ENCODE measurements at regions not wholly inside any gene's neighbourhood (a gene's known extent, or its start where the extent isn't known, plus 50 kb on each side); places are given as distances from the start of the nearest gene placed in this dataset.

DNA sequence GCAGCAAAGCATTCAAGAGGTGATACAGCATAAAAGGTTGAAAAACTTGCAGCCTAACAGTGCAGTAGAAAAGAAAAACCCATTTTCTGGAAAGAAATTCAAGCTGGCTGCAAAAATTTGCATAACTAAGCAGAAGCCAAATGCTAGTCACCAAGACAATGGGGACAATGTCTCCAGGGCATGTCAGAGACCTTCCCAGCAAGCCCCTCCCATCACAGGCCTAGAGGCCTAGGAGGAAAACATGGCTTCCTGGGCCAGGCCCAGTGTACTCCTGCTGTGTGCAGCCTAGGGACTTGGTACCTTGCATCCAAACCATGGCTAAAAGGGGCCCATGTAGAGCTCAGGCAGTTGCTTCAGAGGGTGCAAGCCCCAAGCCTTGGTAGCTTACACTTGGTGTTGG is 405.1 kb upstream of the CYRIA start:
- DNase-seq (ENCODE audit: low spot score) = no peak

DNA sequence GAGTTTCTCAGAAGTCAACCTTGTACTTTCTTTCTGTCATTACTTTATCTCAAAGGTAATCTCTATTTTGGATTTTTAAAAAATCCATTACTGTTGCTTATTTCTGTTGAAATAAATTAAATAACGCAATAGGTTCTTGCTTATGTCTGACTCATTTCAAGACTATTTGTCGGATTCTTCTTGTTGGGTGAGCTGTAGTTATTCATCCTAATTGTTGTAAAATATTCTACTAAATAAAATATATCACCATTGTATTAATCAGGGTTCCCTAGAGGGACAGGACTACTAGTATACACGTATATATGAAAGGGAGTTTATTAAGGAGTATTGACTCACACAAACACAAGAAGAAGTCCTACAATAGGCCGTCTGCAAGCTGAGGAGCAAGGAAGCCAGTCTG is 403.9 kb upstream of the CYRIA start:
- no peak for DNase-seq (ENCODE audit: low spot score)

DNA sequence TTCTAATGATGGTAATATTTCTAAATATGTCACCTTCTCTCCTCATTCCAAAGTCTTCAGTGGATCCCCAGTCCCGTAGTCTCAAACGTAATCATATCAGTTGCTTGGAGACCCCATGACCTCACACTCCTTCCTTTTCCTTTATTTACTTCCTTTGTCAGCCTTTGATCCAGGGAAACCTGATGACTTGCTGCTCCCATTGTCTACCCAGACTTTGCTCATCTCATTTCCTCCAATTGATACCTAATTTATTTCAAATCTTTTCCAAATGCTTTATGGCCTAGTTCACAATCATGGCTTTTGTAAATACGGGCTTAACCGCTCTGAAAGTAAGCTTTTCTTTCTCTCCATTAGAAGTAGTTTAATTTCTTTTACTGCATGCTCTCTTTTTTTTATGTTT is 402.4 kb upstream of the CYRIA start:
- no peak for DNase-seq (ENCODE audit: low spot score)

DNA sequence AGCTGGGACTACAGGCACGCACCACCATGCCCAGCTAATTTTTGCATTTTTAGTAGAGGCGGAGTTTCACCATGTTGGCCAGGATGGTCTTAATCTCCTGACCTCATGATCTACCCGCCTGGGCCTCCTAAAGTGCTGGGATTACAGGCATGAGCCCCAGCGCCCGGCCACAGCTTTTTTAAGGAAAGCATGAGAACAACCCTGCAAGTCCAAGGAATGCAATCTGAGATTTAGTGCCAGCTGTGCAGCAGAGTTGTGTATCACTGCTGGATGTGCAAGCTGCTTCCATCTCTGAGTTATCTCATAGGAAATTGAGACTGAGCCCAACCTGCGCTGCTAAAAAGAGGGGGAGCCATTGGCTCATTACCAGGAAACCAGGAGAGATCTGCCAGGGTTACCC is 399.9 kb upstream of the CYRIA start:
- DNase-seq (ENCODE audit: low spot score) = no peak

GRCh38 chr2:17061028-17061427 is 395.4 kb upstream of the CYRIA start:
- DNase-seq (ENCODE audit: low spot score) = no peak

DNA sequence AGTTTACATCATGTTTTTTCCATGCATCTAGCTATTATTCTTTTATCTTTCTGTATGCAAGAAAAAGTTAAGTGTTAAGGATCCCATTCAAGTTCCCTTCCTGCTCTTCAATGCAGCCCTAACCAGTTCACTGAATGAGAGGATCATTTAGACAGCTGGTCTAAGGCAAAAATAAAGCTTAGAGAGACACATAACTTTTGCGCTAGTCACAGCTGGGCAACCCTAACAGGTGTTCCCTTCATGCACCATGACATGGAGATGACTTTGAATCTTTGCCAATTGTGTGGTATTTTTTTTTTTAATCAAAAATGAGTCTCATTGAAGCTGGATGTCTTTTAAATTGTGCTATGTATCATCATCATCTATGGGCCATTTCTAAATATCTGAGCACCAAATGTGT is 393.8 kb upstream of the CYRIA start:
- DNase-seq (ENCODE audit: low spot score) = no peak

GRCh38 chr2:17058772-17059402 is 393.3 kb upstream of the CYRIA start:
- DNase-seq (ENCODE audit: low spot score) = no peak

DNA sequence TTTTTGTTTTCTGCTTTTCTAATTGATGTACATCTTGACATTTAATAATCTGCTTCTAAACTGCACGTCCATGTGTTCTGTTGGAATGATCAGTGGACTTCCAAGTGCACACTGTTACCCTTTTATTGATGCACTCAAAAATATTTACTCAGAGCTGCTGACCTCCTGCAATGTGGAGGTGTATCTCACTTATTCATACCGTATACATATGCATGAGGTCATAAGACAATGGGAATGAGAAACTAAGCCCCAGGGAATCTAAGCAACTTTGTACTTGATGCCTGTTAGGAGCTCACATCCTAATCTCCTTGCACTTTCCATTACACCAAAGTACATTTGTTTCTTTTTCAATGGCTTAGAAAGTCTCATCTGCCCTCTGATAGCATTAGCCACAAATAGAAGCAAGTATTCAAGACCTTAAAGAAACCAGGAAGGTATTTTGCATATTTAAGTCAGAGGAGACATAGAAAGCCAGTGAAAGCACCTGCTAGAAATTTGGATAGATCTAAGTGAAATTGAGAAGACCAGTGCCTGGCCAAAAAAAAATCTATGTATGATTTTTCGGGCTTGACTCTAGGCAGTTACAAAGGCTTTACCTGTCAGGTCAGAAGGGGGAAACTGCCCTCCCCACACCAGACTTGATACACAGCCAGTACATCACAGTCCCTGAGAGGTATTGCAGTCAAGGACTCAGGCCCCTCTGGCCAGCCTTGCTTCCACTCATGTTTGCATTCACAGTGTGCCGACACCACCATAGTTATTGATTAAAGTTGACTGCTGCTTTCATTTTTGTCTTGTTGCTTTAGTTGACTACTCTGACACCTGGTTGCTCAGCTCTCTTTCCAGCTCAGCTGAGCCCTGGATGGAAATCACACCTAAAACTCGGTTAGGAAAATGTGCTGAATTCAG is 391.7 kb upstream of the CYRIA start:
- no peak for DNase-seq (ENCODE audit: low spot score)

GRCh38 chr2:17056236-17056635 is 390.6 kb upstream of the CYRIA start:
- DNase-seq (ENCODE audit: low spot score) = no peak

GRCh38 chr2:17052001-17052400 is 386.4 kb upstream of the CYRIA start:
- DNase-seq (ENCODE audit: low spot score) = no peak

DNA sequence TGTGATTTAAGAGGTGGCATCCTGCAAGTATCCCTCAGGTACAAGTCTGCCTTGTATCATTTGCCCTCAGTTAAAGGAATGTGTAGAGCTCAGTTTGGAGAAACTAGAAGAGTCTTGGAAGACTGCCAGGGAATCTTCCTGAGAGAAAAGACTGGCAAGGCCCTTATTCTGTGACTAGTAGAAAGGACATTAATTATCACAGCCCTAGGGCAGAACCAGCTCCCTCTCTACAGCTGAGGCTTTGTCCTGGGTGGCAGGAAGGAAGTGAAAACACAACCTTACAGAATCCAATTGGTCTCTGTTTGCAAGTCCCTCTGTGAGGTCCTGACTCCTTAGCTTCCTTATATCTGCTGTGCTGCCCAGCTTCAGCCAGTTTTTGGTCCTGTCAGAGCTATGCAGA is 385.9 kb upstream of the CYRIA start:
- DNase-seq (ENCODE audit: low spot score) = no peak

- DNase-seq (ENCODE audit: low spot score) = no peak
Measured at GRCh38 chr2:17043173-17043572, 377.5 kb upstream of the CYRIA start.

DNA sequence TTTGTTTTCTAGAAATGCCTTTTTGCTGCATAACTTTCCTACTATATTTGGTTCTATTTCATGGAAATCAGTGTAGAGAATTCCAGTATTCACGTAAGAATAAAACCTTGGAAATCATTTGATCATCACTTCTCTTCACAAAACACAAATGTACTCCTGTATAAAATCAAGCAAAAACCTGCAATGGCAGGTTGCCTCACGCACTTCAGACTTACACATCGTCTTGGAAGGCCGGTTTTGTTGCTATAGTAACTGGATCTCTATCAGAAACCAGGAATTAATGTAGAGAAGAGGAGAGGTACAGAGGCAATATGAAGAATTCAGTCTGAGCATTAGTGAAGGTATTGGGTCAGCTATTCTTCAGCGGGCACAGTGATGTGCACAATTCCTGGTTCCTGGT is 370.7 kb upstream of the CYRIA start:
- DNase-seq (ENCODE audit: low spot score) = no peak

DNA sequence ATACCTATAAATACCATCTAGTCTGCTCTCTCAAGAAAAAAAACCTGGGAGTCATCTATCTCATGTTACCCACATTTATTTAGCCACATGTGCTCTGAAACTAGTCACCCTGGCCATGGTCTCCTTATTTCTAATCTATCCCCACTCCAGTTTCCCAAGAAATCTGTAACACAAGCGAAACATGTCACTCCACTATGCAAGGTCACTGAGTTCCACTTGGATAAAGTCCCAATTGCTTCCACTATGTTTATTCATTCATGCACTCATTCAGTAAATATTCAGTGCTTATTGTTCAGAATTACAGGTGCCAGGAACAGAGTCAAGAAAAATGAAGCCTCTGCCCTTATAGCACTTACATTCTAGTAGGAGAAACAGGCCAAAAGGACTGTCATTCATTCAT is 369.4 kb upstream of the CYRIA start:
- no peak for DNase-seq (ENCODE audit: low spot score)

DNA sequence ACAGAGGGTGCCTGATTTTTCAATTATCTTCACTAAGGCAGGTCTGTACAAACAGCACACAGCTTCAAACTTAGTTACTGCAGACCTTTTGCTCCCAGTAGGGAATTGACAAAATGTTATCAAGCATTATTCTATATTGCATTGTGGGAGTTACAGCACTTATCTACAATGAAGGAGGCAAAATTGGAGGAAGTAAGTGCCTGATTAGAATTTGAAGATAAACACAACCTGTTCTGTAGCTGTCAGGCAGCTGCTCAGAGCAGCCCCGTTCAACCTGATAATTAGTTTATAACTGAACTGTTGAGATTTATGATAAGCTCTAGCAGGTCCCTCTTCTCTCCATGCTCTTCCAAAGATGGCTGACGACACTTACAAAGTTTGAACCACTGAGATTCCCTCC is 364.4 kb upstream of the CYRIA start:
- no peak for DNase-seq (ENCODE audit: low spot score)

DNA sequence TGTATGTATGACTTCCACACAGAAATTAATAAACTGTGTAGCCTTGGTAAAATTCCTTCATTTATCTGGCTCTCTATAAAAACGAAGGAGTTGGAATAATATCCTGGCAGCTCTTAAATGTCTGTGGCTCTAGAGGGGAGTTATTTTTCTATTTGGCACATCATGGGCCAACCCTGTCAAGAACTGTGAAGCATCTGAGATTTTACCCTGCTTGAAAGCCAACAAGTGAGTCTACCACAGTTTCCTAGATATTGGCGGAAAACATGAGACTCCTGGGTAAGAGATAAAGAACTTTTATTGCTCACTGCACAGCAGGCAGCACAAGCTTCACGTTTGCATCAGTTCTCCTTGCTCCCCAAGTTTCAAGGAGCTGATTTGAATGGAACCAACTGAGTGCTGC is 346.7 kb upstream of the CYRIA start:
- no peak for DNase-seq (ENCODE audit: low spot score)

DNA sequence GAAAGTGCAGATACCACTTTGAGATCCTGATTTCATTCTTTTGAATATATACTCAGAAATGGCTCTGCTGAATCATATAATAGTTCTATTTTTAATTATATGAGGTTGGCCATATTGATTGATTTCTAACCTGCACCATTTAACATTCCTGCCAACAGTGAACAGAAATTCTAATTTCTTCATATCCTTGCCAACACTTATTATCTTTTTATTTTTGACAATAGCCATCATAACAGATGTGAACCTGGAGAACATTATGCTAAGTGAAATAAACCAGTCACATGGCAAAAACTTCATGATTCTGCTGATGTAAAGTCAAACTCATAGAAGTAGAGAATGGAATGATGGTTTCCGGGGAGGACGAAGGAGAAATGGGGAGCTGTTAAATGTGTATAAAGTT is 344.5 kb upstream of the CYRIA start:
- no peak for DNase-seq (ENCODE audit: low spot score)

GRCh38 chr2:17000184-17000482 is 334.5 kb upstream of the CYRIA start:
- DNase-seq (ENCODE audit: low spot score) = no peak

GRCh38 chr2:16999347-17000183 is 333.9 kb upstream of the CYRIA start:
- DNase-seq (ENCODE audit: low spot score) = no peak

DNA sequence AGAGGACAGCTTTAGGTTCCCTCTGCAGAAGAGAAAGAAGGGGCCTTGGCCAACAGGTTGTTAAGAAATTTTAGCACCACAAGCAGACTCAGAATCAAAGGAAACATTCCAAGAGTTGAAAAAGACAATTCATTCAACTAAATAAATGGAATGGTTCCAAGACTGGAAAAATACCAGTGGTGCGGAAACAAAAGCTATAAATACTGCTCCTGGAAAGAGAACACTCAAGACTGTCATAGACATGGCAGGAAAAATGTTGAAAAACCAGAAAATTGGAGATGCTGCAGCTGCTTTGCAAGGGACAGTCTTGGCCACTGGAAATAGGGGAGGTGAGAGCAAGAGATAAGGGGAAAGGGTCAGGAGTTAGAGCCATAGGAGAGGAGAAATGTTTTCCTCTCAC is 312.7 kb upstream of the CYRIA start:
- DNase-seq (ENCODE audit: low spot score) = no peak

DNA sequence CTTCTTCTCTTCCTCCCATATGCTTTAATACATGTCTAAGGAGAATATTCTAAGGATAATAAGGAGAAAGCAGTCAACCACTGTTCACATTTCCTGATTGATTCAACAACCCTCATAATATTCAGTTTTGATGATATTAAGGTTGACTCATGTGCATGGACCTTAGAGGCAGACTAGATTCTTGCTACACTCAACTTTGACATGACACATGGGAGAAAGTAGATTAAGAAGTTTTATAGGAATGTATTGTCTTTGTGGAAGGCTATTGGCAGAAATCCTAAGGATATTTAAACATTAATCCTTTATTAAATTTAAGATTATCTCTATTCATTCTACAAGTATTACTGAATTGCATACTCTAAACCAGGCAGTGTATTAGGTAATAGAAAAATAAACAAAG is 309.1 kb upstream of the CYRIA start:
- DNase-seq (ENCODE audit: low spot score) = no peak

- DNase-seq (ENCODE audit: low spot score) = no peak
Measured at GRCh38 chr2:16973586-16974286, 308.1 kb upstream of the CYRIA start.
